Superior temporal gyrus (tissue), 1 donor: ENCODE measurements at regions not wholly inside any gene's neighbourhood (a gene's known extent, or its start where the extent isn't known, plus 50 kb on each side); places are given as distances from the start of the nearest gene placed in this dataset.

ENCODE experiments used
- DNase-seq: peaks from one replicate; pipeline ENCODE4 v3.0.0-alpha.2; 2016; ENCODE audit errors: extremely low spot score

DNA sequence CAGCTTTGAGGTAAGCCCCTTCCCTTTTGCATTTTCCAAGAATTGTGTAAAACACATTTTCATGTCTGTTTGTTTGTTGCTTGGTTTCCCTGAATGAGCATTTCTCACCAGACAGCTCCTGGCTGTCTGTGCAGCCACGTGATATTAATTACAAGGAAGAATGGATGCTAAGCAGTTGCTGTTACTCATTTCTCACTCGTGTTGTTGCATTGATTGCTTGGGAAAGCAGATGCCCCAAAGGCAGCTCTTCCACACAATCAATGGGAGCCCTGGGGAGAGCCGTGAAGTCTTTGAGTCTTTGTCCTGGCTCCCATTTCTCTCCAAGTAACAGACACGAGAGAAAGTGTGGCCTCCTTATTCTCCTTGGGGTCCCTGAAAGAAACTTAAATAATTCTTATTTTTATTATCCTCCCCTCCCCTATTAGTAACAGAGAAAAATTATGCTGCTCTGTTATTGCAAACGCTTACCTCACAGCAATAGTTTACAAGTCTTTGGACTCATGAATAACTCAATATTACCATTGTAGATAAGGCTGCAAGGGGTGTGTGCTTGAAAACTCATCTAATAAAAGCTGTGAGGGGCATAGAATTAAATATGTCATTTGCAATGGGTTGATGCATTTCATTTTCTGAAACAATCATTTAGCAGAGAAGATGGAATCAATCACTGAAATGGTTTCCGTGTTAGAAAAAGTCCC is 127.7 kb upstream of the CAMK1G start:
- DNase-seq, result no peak

DNA sequence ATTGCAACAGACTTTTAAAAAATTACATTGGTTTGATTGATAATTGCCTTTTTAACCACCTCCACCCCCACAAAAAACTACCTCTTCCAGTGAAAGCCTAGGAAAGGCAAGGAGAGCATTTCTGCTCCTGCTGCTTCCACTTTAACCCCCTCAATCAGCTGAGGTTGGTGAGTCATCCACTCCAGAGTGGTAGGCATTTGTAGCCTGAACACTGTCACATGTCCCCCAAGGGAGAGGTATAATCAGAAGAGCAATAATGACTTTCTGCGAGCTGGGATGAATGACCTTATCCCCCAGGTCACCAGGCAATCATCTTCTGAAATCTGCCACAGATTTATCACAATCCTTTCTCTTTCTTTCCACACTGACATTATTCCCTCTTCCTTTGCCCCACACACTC is 126.6 kb upstream of the CAMK1G start:
- DNase-seq, result no peak

DNA sequence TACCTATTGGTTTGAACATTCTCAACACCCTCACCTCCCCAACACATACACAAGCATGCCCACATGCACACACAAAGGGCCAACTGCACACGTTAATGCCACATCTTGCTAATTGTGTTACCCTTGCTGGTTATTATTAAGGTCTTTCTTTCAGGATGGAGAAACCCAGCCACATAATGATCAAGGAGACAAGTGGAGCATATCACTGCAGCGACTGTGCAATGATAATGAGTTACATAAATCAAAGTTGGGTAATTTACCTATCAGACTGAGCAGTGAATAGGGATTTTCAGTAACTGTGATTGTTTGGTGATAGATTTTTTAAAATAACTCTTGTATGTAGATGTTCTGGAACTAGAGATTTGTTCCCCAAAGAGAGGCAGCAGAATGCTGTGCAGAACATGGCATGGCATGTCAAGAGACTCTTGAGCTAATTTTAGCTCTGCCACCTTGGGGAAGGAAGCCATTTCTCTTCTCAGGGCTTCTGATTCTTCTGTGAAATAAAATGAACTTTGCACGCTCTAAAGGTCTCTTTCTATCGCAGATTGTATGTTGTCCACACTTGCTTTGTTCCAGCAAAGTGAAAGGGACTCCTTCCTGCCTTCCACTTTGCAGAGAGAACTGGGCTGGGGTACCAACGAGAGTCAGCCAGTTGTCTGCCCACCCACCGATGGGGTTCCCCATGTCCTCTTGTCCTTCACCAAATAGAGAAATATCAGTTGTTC is 126.0 kb upstream of the CAMK1G start:
- DNase-seq, result no peak

DNA sequence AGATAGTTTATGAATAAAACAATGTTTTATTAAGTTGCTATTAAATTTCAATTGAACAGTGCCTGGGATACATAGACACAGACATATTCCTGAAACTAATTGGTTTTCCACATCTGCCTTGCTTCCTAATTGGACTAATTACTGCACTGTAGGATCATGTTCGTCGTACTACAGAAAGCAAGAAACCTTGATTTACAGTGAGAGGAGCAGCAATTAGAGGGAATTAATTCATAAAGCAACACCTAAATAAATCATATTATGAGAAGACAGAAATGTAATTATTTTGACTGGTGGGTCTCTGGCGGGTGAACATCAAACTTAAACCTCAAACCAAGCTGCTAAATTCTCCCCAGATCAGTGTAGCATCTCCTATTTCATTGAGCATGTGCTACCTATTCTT is 124.6 kb upstream of the CAMK1G start:
- no peak for DNase-seq

DNA sequence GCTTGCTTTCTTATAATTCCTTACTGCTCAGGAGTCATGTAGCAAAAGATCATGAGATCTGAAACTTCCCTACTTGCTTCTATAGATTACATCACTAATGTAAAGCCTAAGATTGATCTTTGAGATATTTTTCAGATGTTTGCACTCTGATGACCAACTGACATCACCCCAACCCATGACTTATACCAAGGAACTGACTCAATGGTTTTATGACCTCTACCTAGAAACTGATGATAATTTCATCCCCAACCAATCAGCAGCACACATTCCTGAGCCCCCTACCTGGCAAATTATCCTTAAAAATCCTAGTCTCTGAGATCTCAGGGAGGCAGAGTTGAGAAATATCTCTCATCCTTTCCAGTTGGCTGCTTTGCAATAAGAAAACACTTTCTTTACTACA is 122.3 kb upstream of the CAMK1G start:
- no peak for DNase-seq

DNA sequence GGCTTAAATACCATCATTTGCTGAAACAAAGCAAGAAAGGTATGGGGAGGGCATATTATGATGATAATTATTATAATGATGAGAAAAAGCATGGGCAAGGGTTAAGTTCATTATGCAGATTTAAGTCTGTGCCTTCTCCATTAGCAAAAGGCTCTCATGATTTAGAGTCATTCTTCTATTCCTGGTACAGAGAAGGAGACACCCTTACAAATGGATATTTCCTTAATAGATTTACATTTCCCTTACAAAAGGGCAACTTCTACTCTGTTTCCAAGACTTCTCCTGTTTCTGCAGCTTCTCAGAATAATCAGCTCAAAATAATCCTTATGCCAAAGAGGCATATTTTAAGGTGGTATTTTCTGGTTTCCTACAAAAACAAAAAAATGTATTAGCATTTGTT is 121.1 kb upstream of the CAMK1G start:
- DNase-seq, result no peak

DNA sequence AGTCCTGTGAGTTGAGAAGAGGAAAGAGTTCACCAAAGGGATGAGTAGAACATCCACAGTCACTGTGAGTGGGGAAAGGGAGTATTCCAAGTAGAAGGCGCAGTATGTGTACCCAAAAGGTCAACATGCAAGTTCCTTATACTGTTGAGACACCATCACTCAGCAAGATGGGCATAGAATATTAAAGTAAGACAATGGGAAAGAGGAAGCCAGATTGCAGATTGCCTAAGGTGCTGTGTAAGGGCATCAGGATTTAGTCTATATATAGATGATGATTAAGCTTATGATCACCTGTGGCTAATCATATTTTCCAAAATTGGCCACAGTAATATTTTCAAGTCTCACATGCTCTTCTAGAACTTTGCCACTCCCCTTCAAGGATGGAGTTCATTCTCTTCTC is 120.1 kb upstream of the CAMK1G start:
- DNase-seq, result no peak

DNA sequence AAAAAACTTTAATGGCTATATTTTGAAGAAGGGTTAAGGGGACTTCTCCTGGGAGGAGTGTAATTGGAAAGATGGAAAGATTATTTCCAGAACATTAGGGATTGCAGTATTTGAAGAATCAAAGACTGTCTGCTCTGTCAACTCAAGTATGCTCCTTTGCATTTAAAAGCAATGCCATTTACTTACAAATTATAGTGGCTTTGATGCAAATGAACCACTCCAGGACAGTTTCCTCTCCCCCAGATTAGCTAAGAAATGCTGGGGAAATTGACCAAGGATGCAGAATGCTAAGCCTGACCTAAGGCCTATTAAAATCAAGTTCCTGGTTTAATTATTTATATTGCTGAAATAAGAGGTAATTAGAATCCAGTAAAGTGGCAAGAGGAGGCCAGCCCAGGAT is 110.5 kb upstream of the CAMK1G start:
- DNase-seq, result no peak

DNA sequence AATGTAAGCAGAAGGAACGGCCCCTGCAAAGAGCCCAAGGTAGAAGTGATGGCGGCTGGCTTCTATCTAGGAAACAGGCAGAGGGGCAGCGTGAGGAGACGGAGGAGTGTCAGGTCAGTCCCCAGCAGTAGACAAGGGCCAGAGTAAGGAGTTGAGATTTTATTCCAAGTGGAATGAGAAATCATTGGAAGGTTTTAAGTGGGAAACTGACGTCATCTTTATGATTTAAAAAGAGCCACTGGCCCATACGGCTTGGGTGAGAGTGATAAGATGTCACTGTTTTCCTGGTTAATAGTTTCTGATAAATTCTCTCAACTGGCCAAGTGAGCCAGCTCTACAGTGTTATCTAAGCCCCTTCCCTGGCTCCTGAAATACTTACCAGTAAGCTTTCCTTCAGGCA is 103.2 kb upstream of the CAMK1G start:
- no peak for DNase-seq

DNA sequence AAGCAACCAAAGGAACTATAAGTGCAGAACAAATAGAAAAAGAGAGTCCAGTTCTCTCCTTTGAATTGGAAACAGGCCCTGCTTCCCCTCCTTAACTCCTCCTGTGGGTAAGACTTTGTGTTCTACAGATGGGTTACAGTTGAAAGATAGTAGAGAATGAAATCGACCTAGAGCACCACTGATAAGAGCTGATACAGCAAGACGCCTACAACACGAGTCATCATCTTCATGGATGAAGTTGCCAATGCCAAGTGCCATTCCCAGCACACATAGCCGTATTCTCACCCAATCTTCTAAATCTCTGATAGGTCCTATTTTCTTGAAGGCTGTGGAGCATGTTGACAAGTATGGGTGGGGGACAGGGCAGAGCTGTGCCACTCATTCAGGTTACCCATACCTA is 99.8 kb upstream of the CAMK1G start:
- DNase-seq, result no peak

DNA sequence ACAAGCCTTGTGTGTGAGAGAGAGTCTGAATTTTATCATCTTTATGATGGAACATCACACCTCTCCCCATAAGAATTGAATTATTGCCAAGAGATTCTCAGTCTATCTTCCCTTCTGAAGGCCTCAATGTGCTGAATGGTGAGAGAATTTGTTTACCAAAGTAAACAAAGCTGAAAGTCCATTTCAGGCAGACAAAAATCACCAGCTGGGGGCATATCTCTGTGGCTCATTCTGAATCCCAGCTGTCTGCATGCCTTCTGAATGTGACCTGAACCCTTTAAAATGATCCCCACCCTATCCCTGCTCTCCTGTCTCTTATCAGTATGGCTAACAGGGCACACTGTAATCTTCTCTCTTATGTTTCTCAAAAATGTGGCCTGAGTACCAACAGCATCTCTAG is 99.1 kb upstream of the CAMK1G start:
- no peak for DNase-seq

DNA sequence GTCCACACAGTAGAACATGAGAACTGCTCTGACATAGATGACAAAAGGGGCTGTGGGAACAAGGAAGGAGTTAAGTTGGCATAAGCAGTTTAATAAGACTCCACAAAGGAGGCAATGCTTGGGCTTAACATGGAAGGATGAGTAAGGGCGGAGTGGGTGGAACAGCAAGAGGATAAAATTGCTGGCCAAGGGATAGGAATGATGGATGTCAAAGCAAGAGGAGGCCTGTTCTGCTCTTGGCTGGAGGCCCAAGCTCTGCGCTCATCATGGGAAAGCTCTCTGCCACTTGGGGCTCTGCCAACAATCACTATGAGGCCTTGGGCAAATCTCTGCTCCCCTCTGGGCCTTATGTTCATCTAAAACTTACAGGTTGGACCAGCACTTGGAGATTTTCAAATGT is 98.3 kb upstream of the CAMK1G start:
- DNase-seq, result no peak

DNA sequence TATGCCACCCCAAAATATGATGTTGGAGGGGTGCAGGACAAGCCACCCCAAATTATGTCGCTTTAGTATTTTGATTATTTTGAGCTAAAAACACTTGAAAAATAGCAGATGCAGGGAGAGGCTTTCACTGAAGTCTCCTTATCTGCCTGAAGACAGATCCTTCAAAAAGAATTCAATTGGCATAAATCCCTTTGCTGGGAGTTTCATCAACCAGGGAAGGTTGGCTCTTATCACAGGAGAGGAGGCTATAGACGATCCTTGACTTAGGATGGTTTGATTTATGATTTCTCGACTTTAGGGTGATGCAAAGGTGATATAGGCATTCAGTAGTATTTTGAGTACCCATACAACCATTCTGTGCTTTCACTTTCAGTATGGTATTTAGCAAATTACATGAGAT is 97.8 kb upstream of the CAMK1G start:
- no peak for DNase-seq

DNA sequence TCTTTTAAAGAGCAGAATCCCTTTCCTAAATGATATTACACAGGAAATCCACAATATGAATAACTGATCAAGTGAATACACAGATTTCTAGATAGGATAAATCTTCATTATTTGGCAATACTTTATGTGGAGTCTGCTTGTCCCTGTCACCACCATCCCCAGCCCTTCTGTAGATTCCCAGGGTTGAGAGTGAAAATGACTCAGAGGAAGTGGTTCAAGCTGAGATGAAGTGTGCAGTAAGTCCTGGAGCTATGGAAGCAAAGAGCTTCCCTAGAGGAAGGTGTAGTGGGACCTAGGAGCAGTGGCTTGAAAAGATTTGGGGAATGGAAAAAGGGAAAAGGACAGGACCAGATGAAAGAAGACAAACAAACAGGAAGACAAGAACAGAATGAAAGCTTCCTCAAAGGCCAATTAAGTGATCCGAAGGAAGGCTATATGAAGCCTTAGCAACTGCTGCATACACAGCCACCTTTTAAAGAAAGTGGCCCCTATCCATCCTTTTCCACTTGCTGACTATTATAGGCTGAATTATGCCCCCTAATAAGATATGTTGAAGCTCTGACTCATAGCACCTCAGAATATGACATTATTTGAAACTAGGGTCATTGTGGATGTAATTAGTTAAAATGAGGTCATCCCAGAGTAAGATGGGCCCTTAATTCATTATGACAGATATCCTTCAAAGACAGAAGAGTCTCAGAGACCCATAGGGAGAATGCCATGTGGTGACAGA is 96.5 kb upstream of the CAMK1G start:
- DNase-seq, result no peak

DNA sequence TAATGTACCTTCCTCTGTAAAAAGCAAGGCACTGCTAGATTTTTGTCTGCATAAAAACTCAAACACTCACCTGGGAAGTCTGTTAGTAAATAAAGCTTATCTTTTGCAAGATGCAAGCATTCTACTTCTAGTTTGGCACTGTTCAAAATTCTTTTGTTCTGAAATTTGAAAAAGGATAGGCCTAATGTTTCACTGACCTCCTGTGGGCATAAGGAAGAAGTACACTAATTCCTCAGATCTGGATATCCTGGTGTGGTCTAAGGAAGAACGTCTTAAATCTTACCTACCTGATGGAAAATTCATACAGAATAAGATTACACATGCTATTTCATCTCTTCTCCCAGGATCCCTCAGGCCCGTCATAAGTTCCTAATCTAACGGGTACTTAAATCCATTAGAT is 93.5 kb upstream of the CAMK1G start:
- peak; percentile 31 for DNase-seq

DNA sequence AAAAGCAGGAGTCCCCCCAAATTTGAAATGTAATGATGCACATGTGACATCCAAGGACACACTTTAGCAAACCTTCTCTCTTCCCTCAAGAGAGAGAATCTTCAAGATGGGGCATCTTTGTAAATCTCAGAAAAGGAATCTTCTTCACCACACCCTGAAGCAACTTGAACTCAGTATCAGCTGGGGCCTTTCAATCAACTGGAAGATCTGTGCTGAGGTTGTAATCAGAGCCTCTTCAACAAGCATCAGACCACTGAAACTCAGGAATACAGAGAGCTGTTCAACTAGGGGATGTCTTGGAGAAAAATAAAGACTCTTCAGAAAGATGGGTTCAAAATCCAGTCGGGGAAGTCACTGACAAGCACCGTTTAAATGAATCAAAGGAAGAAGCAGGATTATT is 92.5 kb upstream of the CAMK1G start:
- no peak for DNase-seq

DNA sequence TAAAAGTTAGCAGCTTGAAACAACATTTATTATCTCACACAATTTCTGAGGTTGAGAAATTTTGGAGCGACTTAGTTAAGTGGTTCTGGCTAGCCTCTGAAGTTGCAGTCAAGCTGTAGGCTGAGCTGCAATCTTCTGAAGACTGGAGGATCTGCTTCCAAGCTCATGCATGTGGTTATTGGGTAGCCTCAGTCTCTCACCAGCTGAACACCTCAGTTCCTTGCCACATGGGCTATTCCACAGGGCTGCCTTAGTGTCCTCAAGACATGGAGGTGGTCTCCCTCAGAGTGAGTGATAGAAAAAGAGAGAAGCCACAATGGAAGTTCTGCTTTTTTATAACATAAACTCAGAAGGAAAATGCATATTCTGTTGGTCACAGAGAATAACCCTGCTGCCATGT is 92.0 kb upstream of the CAMK1G start:
- no peak for DNase-seq

DNA sequence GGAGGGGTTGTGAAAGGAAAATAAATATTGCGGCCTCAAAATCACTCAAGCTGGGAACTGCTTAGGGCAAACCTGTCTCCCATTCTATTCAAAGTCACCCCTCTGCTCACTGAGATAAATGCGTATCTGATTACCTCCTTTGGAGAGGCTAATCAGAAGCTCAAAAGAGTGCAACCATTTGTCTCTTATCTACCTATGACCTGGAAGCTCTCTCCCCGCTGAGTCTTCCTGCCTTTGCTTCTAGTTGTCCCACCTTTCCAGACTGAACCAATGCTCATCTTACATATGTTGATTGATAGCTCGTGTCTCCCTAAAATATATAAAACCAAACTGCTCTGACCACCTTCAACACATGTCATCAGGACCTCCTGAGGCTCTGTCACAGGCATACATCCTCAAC is 91.6 kb upstream of the CAMK1G start:
- no peak for DNase-seq

DNA sequence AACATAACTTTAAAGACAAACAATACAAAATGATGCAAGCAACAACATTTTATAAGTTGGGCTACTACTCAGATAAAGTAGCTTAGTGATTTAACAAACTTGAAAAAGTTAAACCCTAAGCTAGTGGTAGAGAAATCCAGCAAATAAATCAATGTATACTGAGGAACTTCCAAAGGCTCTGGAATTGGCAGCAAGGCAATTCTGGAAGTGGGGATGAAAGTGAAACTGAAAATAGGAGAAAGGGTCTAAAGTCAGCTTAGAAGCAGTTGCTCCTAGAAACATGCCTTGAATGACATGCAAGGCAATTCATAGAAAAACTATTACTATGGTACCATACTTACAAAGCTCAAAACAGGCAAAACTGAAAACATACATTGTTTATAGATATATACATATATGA is 90.0 kb upstream of the CAMK1G start:
- DNase-seq, result no peak

DNA sequence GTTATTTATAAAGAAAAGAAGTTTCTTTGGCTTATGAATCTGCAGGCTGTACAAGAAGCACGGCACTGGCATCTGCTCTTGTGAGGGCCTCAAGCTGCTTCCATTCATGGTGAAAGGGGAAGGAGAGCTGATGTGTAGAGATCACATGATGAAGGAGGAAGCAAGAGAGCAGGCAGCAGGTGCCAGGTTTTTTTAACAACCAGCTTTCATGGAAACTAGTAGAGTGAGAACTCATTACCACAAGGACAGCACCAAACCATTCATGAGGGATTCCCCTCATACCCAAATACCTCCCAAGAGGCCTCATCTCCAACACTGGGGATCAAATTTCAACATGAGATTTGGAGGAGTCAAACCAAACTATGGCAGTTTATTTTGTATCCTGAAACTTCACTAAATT is 85.8 kb upstream of the CAMK1G start:
- DNase-seq, result no peak

DNA sequence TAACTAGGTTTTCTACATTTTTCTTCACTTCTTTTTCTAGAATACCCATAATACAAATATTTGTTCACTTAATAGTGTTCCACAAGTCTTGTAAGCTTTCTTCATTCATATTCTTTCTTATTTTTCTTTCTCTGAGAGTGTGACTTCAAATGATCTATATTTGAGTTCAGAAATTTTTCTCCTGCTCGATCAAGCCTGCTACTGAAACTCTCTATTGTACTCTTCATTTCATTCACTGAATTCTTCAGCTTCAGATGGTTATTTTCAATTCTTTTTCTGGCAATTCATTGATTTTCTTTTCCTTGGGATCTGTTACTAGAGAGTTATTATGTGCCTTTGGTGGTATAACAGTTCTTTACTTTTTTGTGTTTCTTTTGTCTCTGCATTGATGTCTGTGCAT is 82.5 kb upstream of the CAMK1G start:
- no peak for DNase-seq

DNA sequence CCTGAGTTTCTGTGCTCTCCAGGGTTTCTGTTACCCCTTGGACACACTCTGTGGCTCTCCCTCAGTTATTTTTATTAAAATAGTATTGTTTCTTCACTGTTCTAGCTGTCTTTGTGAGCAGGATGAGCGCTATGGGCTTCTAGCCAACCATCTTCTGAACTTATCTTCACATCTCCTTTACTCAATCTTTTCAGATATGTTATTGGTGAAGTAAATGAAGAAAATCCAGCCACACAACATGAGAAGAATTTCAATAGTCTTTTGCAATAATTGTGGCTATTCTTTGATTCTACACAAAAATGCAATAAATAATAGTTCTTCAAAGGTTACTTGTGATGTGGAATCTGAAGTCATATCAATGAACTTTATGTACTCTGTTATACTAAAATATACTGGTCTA is 80.3 kb upstream of the CAMK1G start:
- DNase-seq, result no peak

DNA sequence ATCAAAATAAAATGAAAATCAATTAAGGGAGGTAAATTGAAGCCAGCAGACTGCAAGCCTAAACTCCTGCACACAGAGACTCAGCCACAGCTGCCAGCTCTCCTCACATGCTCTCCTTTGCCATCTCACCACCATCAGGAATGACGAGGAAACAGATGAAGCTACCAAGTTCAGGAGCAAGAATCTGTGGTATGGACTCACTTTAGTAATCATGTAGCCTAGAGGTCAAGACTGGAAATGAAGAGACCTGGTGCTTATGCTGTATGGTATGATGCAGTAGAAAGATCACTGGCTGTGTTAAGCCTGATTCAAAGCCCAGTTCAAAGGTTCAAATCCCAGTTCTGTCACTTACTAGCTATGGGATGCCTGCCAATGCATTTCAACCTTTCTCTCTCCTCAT is 78.9 kb upstream of the CAMK1G start:
- DNase-seq, result no peak
